IPS-15b (cell line): ENCODE measurements at regions not wholly inside any gene's neighbourhood (a gene's known extent, or its start where the extent isn't known, plus 50 kb on each side); places are given as distances from the start of the nearest gene placed in this dataset.

Experiments
- H3K27me3 ChIP-seq: one replicate; pipeline ENCODE4 v1.6.1; 2013; ENCODE audit warnings: low read length; ENCODE audit not compliant: control insufficient read depth, insufficient read depth
- H3K36me3 ChIP-seq: one replicate; pipeline ENCODE4 v1.6.1; 2013; ENCODE audit warnings: low read length; ENCODE audit not compliant: control insufficient read depth, insufficient read depth
- H3K4me1 ChIP-seq: one replicate; pipeline ENCODE4 v1.6.1; 2013; ENCODE audit warnings: mild to moderate bottlenecking, low read length; ENCODE audit not compliant: control insufficient read depth, insufficient read depth
- H3K4me3 ChIP-seq: one replicate; pipeline ENCODE4 v1.5.1; 2013; ENCODE audit warnings: low read depth, low read length
- H3K9ac ChIP-seq: one replicate; pipeline ENCODE4 v1.6.1; 2013; ENCODE audit warnings: low read depth, mild to moderate bottlenecking, low read length
- H3K9me3 ChIP-seq: one replicate; pipeline ENCODE4 v1.6.1; 2013; ENCODE audit warnings: mild to moderate bottlenecking, low read length; ENCODE audit not compliant: control insufficient read depth, insufficient read depth

DNA sequence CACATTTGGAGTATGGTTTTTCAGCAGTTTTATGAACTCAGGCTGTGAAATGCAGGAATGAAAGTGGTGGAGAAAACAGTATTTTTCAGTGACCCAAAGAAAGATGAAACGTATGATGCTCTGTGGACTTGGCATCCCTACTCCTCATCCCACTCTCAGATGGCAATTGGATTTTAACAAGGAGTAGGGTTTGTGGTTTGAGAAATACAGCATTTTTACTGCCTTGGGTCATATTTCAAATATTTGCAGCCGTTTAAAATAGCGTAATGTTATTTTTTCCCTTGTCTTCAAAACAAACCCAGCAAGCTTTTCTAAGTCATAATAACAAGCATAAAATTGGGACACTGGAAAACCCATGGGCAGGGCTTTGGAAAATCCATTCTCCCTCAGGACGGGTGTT is 117.2 kb upstream of the LRIG1 start:
- Histone ChIP-seq H3K27me3 (no peaks in the 10 kb centered on the region), H3K9ac (no peak overlapping the region), H3K4me3 (no peak overlapping the region), H3K9me3 (no peaks in the 10 kb centered on the region), H3K4me1 (no peaks in the 10 kb centered on the region), H3K36me3 (no peaks in the 10 kb centered on the region)

DNA sequence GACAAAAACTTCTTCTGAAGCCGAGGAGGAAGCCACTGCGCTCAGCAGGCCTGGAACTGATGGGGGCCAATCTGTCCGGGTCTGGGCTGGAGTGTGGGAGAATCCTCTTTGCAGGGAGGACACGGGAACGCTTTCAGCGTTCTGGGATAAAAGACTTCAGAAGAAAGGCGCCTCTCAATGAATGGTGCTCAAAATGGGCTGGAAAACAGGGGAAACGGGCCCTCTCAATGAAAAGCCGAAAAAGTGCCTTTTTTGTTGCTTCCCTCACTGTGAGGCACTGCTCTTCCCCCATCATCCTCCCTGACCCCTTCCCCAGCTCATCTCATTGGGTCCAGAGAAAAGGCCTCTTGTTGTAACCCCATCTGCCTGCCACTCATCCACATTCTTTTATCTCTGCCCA is 119.5 kb upstream of the LRIG1 start:
- H3K27me3 ChIP-seq, result no peaks in the 10 kb centered on the region
- H3K4me1 ChIP-seq, result no peaks in the 10 kb centered on the region
- H3K9ac ChIP-seq, result no peak overlapping the region
- no peaks in the 10 kb centered on the region for H3K9me3 ChIP-seq
- H3K4me3 ChIP-seq, result no peak overlapping the region
- no peaks in the 10 kb centered on the region for H3K36me3 ChIP-seq

DNA sequence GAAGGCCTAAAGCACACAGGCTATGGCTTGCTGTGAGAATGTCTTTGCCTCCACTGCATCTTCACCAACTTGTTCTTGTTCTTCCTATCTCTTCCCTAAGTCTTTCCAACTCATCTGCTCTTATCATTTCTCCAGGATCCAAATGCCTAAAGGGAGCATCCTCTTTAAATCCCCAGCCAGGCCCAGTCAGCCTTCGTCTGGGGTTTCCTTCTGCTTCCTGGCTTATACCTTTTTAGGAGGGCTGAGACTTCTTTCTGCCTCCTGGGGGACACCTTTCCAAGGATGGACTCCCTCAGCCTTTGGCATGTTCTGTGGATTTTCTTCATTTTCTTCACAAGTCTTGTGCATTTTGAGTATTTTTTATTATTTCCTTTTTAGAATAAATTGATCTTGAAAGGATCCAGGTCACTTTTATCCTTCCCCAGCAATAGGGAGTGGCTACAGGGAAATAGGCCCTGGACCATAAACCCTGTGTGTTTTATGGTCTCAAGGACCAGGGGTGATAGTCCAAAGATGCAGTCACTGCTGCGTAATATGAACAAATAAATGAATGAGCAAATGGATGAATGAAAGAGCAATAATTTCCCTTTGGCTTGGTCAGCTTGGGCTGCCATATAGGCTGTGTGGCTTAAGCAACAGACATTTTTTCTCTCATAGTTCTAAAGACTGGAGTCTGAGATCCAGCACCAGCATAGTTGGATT is 122.1 kb upstream of the LRIG1 start:
- H3K4me1 ChIP-seq, result no peaks in the 10 kb centered on the region
- no peak overlapping the region for H3K9ac ChIP-seq
- no peaks in the 10 kb centered on the region for H3K9me3 ChIP-seq
- H3K27me3 ChIP-seq, result no peaks in the 10 kb centered on the region
- H3K4me3 ChIP-seq, result no peak overlapping the region
- no peaks in the 10 kb centered on the region for H3K36me3 ChIP-seq

DNA sequence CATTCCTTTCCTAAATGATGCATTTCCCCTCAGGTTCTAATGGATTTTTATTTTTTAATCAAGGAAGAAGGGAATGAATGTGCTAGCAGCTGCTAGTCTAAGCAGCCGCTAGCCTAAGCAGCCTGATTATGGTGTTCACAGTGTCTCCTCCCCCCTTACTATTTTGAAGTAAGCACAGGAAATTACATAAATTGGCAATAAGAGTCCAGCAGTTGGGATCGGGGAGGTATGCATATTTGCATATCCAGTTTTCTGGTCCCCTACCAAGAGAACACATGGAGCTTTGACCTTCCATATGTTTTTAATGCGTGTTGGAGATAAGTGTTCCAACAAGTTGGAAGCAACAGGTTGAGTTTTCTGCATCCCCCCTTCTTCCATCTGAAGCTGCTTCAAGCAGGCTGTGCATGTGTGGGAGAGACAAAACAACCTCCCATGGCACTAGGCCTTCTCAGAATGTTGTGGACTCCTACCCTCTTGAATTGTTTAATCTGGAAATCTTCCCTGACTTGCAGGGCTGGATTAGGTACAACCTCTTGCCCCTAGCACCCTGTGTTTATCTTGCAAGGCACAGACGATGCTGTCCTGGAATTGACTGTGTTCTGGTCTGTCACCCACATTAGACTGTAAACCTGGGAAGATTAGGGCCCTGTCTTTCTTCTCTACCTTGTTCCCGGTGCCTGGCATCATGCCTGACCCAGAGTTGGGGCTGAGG is 124.8 kb upstream of the LRIG1 start:
- no peaks in the 10 kb centered on the region for H3K27me3 ChIP-seq
- H3K4me1 ChIP-seq, result peaks cover 9% of the 10 kb centered on the region
- H3K36me3 ChIP-seq, result no peaks in the 10 kb centered on the region
- H3K9me3 ChIP-seq, result no peaks in the 10 kb centered on the region
- H3K4me3 ChIP-seq, result no peak overlapping the region
- no peak overlapping the region for H3K9ac ChIP-seq

DNA sequence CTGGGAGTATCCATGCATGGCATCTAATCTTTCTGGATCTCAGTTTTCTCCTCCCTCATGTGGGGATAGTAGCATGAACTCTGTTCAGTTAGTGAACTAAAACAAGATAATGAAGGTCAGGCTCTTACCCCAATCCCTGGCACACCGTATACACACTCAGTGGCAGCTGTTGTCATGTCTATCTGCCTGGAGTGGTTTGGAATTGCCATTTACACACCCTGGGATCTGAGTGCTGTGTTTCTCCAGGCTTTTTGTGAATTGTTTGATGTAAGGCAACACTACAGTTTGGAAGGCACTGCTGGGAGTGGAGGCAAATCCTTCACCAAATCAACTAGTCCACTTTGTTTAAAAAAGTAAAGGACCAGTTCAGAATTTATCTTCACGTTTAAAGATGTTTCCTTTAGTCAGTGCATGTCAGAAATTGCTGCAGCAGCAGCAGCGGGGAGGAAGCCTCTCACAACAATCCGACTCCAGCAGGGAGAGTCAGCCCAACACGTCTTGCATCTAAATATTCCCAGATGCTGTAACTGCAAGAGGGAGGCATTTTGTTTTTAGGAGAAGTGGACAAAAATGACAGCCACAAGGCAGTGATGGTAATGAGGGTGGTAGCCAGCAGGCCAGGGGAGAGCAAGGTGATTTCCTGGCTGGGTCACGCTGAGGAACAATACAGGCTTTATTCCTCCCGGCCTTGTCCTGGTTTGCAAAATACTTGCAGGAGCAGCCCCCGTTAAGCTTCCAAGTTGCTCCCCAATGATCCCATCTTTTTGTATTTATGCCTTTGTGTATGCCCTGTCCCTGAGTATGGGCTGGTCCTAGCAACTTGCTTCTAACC is 128.5 kb upstream of the LRIG1 start:
- H3K27me3 ChIP-seq, result no peaks in the 10 kb centered on the region
- H3K4me3 ChIP-seq, result no peak overlapping the region
- H3K4me1 ChIP-seq, result peaks cover 9% of the 10 kb centered on the region
- no peaks in the 10 kb centered on the region for H3K36me3 ChIP-seq
- no peak overlapping the region for H3K9ac ChIP-seq
- no peaks in the 10 kb centered on the region for H3K9me3 ChIP-seq

DNA sequence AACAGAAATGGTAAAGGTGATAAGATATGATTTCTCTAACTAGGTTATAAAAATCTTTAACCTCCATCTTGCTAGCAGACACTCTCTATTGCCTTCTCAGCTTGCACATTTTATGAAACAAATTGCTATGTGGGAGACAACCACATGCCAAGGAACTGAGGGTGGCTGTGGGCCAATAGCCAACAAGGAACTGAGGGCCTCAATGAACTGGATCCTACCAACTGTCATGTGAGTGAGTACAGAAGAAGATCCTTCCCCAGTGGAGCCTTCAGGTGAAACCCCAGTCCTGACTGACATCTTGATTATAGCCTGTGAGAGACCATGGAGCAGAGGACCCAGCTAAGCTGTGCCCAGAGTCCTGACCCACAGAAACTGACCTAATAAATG is 129.2 kb upstream of the LRIG1 start:
- Histone ChIP-seq H3K9ac (no peak overlapping the region), H3K4me3 (no peak overlapping the region), H3K4me1 (peaks cover 9% of the 10 kb centered on the region), H3K9me3 (no peaks in the 10 kb centered on the region), H3K27me3 (no peaks in the 10 kb centered on the region), H3K36me3 (no peaks in the 10 kb centered on the region)

DNA sequence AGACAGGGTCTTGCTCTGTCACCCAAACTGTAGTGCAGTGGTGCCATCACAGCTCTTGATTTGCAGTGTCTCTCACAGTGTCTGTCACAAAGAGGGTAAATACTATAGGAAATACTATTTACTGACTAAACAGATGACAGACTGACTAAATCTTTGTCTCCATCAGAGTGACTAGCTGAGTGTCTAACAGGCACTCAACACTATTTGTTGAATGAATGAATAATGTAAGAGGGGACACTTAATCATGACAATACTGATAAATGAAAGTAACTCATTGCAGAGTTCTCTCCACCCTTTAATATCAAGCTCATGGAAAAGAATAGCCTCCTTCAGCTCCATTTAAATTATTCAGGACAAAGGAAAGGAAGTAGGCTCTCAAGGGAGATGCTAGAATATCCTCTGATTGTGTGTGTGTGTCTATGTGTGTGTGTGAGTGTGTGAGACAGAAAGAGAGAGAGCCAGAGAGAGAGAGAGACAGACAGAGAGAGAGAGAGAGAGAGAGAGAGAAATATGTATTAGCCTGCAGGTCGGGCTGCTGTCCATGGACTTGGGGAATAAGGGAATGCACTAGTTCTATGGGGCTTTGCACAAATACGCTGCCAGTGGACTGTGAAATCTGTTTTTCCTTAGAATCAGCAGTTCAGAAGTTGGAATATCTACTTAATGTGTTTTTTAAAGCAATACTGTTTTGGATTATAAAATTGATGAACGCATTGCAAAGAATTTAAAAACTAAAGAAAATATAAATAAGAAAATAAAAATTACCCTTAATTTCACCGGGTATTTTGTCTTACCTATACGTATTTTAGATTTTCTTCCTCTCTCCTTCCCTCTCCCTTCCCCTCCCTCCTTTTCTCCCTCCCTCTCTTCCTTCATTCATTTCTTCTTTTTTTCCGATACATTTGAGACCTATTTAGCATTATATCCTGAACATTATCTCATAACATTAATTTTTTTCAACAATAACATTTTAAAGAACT is 132.9 kb upstream of the LRIG1 start:
- no peak overlapping the region for H3K9ac ChIP-seq
- H3K9me3 ChIP-seq, result no peaks in the 10 kb centered on the region
- no peak overlapping the region for H3K4me3 ChIP-seq
- no peaks in the 10 kb centered on the region for H3K27me3 ChIP-seq
- H3K4me1 ChIP-seq, result peaks cover 9% of the 10 kb centered on the region
- H3K36me3 ChIP-seq, result no peaks in the 10 kb centered on the region

DNA sequence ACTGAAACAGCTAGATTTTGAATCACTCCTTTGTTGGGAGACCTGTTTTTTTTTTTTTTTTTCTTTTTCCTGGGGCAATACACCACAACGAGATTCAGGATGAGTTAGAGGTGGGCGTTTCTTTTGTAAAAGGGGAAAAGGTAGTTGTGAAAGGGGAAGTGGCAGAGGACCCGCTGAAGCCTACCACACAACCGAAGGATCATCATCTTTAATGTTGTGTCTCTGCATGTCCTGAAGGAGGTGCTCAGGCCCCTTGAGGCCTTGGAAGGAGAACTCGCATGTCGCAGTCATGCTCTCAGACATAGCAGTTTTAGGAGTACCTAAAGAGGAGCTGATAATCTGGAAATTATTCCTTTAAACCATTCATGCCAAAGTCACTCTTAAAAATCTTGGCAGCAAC is 137.9 kb upstream of the LRIG1 start:
- H3K9ac ChIP-seq, result no peak overlapping the region

DNA sequence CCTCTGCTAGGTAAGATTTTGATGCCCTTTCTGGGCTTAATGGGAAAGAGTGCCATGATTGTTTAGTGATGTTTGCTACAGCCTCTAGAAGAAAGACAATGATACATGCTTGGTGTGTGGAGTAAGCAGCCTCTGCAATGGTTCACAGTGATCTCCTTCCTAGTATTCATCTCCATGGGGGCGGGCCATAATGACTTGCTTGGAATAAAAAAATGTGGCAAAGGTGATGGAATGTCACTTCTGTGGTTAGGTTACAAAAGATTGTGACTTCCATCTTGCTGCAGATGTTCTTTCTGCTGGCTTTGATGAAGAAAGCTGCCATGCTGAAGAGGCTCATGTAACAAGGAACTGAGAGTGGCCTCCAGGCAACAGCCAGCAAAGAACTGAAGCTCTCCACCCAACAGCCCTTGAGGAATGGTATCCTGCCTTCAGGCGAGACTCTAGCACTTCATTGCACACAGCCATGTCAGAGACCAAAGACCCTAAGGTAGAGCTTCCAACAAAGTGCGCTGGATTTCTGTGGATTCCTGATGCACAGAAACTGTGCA is 139.1 kb upstream of the LRIG1 start:
- H3K9ac ChIP-seq, result no peak overlapping the region
- H3K4me1 ChIP-seq, result no peaks in the 10 kb centered on the region
- H3K4me3 ChIP-seq, result no peak overlapping the region
- H3K27me3 ChIP-seq, result no peaks in the 10 kb centered on the region
- no peaks in the 10 kb centered on the region for H3K36me3 ChIP-seq
- no peaks in the 10 kb centered on the region for H3K9me3 ChIP-seq

More for the DNA sequence above, 137.9 kb upstream of the LRIG1 start:
- Histone ChIP-seq H3K9me3 (no peaks in the 10 kb centered on the region), H3K36me3 (no peaks in the 10 kb centered on the region), H3K4me3 (no peak overlapping the region), H3K27me3 (no peaks in the 10 kb centered on the region), H3K4me1 (no peaks in the 10 kb centered on the region)

DNA sequence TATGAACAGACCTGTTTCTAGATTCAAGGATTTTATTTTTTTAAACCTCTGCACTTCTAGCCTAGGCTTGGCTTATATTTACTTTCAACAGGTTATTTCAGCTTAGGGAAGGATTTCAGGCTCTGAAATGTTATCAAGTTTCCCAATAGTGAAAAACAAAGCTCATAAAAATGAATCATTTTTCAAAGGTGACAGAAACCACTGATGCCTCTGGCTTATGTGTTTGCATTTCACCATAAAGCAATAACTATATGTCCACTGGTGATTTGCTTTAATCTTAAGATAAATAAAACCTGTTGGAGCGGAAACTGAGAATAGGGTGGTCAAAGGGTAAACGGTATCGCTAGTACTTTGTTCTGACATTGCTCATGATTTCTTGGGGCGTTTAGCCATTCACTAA is 141.2 kb upstream of the LRIG1 start:
- H3K4me1 ChIP-seq, result no peaks in the 10 kb centered on the region
- no peak overlapping the region for H3K9ac ChIP-seq
- no peaks in the 10 kb centered on the region for H3K9me3 ChIP-seq
- no peaks in the 10 kb centered on the region for H3K36me3 ChIP-seq
- H3K27me3 ChIP-seq, result no peaks in the 10 kb centered on the region
- no peak overlapping the region for H3K4me3 ChIP-seq

DNA sequence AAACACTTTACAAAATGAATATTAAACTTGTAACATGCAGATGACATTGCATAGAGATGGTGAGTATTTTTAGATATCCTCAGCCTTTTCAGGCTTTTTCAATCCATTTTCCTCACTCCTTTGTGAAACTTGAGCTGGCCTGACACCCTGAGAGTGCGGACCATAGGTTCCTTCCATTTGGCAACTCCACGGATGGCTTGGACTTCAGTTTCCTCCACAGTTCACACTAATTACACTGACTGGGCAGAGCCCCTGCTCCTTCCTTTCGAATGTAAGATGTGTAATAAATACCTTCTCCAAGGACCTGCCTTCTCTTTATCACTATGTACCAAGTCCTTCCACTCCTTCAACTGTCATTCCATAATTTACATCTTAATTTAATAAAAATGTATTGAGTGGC is 141.7 kb upstream of the LRIG1 start:
- Histone ChIP-seq H3K9me3 (no peaks in the 10 kb centered on the region), H3K27me3 (no peaks in the 10 kb centered on the region)

More for the DNA sequence above, 141.7 kb upstream of the LRIG1 start:
- H3K9ac ChIP-seq, result no peak overlapping the region
- H3K36me3 ChIP-seq, result no peaks in the 10 kb centered on the region
- no peaks in the 10 kb centered on the region for H3K4me1 ChIP-seq
- no peak overlapping the region for H3K4me3 ChIP-seq
